ENCODE measurements at regions not wholly inside any gene's neighbourhood (a gene's known extent, or its start where the extent isn't known, plus 50 kb on each side); places are given as distances from the start of the nearest gene placed in this dataset.
A peak's percentile ranks its signal among the peaks of the same experiment; 100 is the strongest.

GRCh38 chr10:90418869-90419652 is 438.8 kb downstream of the HTR7 start:
- DNase-seq, result no peak

DNA sequence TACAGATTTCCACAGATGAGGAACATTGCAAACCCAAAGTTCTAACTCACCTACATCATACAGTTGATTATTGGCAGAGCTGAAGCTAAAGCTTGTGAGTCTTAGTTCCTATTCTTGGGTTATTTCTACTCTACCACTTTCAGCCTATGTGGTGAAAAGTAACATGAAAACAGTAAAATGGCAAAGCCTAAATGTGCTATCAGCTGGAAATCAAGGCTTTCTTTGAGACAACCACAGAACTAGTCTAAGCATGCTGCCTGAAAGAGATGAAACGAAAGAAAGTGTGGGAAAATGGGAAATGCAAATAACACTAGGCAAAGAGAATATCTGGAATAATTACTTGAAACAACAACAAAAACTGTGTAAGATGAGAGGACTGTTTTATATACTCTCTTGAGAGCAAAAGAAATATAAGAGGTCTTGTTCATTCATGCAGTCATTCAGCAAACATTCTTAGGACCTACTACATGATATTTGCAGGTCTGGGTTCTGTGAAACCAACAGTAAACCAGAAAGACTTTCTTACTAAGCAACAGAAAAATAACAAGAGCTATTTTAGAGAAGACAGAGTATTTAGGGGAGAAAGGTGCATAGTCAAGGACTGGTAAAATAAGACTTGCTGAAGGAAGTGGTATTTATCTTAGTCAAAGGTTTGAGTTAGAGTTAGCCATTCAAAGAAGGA is 437.1 kb downstream of the HTR7 start:
- DNase-seq, result no peak

DNA sequence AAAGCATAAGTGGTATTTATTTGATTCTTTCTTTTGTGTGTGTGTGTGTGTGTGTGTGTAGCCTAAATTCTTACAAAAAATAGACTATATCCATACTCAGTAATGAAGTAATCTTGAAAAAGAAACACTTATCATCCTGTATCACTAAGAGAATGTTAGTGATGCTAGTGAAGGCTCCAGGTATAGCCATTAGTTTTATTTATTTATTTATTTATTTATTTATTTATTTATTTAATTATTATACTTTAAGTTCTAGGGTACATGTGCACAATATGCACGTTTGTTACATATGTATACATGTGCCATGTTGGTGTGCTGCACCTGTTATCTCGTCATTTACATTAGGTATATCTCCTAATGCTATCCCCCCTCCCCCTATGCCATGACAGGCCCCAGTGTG is 436.0 kb downstream of the HTR7 start:
- DNase-seq, result no peak

DNA sequence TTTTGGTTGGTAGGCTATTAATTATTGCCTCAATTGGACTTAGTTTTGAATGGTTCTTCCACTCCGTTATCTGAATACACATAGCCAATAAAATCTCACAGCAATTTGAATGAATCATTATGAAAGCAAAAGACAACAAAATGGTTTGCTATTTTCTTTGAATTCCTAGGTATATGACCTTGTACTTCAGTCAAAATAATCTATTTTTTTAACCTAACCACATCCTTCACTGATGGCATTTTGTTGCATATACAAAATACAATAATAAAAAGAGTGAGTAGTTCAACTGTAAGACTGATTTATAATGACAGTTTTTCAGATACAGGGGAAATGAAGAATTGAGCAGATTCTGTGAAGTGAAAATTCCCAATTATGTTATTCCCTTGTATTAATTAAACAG is 433.1 kb downstream of the HTR7 start:
- DNase-seq, result no peak

GRCh38 chr10:90430186-90430585 is 427.7 kb downstream of the HTR7 start:
- DNase-seq, result no peak

DNA sequence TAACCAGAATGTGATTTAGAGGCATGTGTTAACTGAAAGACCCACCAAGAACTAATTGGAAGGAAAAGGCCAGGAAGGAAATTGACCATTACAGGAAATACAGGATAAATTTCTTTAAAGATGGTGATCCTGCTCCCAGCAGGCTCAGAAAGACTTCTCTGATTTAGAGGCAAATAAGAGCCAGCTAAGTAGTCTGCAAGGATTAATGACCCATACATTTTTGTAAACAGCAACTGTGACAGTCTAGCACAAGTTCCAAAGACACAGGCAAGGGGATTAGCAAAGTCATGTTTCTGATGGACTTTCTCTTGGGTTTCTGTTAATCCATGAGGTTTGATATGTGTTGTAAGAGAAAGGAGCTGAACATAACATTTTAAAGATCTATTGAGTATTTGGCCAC is 425.0 kb downstream of the HTR7 start:
- no peak for DNase-seq

- DNase-seq, result no peak
Measured at GRCh38 chr10:90435296-90435695, 422.5 kb downstream of the HTR7 start.

DNA sequence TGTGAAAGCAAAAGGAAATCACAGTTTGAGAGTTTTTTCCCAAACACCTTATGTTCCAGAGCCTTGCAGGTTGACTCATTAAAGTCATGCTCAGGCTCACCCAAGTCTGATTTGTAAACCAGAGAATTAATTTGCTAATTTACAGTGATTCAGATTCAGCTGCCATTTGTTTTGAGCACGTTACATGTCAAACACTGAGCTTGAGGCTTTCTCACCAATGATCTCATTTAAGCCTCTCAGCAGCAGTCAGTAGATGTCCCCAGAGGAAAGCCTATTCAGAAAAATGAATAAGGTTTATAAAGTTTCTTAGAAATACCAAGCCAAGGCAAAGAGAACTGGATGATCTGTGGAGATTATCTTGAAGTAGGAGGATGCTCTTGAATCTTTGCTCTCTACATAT is 420.4 kb downstream of the HTR7 start:
- no peak for DNase-seq

GRCh38 chr10:90440870-90441269 is 417.0 kb downstream of the HTR7 start:
- no peak for DNase-seq

DNA sequence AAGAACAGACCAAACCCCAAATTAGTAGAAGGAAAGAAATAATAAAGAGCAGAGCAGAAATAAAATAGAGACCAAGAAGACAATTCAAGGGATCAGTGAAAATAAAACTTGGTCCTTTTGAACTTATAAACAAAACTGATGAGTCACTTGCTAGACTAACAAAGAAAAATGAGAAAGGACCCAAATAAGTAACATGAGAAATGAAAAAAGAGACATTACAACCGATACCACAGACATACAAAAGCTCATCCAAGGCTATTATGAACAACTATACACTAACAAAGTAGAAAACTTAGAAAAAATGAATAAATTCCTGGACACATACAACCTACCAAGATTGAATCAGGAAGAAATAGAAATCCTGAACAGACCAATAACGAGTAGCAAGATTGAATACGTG is 414.5 kb downstream of the HTR7 start:
- DNase-seq, result no peak

- DNase-seq, result peak; percentile 7
Measured at GRCh38 chr10:90447831-90448230, 410.0 kb downstream of the HTR7 start.

- no peak for DNase-seq
Measured at GRCh38 chr10:90450797-90451196, 407.0 kb downstream of the HTR7 start.

DNA sequence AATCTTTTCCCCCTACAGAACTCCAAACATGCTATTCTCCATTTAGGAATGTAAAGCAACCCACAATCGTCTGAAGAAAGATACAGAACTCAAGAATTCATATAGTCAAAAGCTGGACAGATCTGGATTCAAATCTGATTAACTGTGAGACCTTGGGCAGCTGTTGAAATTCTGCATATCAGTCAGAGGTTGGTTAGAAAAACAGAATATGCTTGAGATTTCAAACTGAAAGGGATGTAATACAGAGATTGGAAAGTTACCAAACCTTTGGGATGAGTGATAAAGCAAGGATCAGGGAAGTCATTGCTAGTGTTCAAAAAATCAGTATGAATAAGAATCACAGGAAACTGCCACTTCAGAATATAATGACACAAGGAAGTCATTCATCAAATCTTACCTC is 406.6 kb downstream of the HTR7 start:
- DNase-seq, result no peak

DNA sequence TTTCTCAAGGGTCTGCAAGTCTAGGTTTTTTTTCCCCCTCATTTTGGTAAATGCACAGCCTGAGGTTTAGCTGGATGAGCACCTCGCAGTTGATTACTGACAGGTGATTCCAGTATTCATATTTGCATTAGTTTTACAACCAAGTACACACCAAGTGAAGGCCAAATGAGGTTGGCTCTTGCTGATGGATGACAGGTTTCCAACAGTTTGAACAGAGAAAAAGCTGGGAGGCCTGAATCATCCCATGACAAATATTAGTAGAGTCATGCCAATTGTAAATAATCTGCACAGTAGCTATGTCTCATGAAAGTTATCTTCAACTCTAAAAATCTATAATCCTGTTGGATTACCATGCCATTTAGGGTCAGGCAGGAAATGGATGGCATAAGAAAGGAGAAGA is 399.8 kb downstream of the HTR7 start:
- no peak for DNase-seq

DNA sequence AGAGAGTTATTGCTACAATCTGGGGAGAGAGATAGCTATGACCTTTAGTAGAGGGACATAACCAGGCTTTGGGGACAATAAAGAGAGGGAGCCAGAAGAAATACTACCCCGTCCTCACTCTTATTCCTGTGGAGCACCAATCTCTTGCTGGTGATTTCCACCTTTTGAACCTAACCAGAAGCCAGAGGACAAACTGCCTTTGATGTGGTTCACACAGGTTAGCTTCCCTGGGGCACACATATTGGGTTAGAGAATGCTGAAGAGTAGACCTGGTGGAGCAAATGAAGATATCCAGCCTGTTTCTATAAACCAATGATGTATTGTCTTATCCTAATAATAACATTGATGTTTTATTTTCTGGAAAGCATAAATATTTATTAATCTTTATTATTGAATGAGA is 399.3 kb downstream of the HTR7 start:
- no peak for DNase-seq

DNA sequence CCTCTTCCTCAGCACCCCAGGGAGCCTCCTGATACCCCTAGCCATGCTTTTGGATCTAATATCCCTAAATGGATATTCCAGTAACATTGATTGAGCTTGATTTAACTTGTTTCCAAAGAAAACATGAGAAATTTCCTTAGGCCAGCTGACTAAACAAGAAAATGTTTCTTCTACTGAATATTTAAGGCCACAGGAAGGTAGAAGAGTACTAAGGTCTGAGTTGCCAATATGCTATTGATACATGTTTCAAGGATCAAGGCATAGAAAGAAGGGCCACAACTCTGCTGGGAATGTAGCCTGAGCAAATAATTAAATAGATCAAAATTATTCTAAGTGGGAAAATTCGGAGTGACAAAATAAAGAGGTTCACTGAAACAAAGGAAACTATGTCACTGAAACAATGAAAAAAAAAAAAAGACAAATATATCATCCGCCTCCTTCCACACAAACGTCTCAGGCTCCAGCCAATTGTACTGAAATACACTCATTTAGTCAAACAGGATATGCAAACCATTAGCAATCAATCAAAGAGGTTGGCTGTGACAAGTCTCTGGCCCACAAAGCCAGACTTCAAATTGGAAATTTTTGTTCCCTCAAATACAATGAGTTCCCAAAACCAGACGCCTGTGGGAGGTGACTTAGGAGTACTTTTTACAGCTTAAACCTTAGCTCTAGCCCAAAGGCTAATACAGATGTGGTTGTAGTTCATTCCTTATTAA is 396.2 kb downstream of the HTR7 start:
- DNase-seq, result no peak

GRCh38 chr10:90462749-90463470 is 394.9 kb downstream of the HTR7 start:
- DNase-seq, result no peak

- DNase-seq, result no peak
Measured at GRCh38 chr10:90464329-90464728, 393.5 kb downstream of the HTR7 start.

- no peak for DNase-seq
Measured at GRCh38 chr10:90470966-90471365, 386.9 kb downstream of the HTR7 start.

DNA sequence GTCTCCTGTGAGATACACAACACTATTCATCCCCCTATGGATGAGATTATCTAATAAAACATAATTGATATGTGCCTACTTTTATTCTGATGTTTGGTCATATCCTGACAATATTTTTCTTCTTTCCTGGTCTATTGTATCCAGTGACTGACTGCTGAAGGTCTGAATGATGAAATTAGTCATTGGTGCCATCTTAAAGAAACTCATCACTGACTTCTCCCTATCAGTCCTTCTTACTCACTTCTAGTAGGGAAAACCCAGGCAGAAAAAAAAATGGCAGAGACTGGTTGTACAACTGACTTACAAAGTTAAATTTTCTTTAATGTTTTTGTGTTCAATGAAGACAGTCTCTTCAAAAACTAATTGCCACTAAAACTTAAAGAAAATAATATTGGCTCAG is 377.4 kb downstream of the HTR7 start:
- DNase-seq, result no peak

DNA sequence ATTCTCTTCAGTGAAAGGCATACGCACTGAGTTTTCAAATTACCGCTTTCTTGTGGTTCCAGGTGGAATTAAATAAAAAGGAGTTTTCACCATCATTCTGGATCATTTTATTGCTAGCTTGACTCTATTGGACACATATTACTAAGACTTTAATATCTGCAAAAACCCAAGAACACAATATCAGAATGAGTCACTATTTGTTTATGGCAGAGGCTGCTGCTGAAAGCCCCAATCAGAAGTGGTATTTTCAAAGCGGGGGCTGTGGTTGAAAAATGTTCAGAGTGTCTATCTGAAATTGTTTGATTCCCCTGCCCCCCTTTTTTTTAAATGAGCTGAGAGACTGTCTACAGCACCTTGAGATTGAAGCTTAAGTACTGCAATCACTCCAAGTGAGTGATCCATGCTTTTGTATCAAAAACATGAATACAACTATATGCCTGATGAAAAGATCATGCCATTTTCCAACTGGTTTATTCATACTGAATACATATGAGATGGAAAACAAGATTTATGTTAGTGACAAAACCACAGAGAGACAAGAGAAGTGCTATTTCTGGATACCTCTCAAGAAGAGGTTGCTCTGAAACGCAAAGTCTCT is 376.4 kb downstream of the HTR7 start:
- no peak for DNase-seq

DNA sequence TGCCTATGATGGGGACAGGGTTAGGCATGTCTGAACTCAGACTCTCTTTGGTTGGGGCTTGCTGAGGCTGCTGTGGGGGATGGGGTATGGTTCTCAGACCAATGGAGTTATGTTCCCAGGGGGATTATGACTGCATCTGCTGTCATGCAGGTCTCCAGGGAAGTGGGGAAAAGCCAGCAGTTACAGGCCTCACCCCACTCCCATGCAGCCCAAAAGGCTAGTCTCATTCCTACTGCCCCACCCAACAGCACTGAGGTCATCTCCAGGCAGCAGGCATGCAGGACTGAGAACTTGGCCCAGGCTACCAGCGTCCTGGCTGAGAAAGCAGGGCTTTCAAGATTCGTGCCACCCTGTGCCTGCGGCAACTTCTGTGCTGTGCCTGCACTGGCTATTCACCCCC is 373.3 kb downstream of the HTR7 start:
- DNase-seq, result no peak

GRCh38 chr10:90494183-90494582 is 363.7 kb downstream of the HTR7 start:
- no peak for DNase-seq

Measured in NCI-H1092 (cell line).